Activated CD4-positive, alpha-beta memory T cell treated with anti-CD3 and anti-CD28 coated beads for 36 hours (primary cell): ENCODE measurements at regions not wholly inside any gene's neighbourhood (a gene's known extent, or its start where the extent isn't known, plus 50 kb on each side); places are given as distances from the start of the nearest gene placed in this dataset.

Source experiments
- CTCF ChIA-PET: fragments of 350-600 bp; sonication (Branson Sonifier 250); formaldehyde crosslinking; loops from one replicate; lab custom pipeline; 2021; ENCODE audit warnings: antibody characterized with exemption, inconsistent platforms; lab: Charles Lee
- POLR2A ChIA-PET: fragments of 350-600 bp; sonication (Branson Sonifier 250); formaldehyde crosslinking; loops from one replicate; lab custom pipeline; 2021; ENCODE audit warnings: antibody characterized with exemption; lab: Charles Lee
- DNase-seq: peaks from one replicate; pipeline ENCODE4 v3.0.0-alpha.2; 2020
- H3K27ac Mint-ChIP-seq: one replicate; pipeline ENCODE4 v1.8.0; 2021; ENCODE audit warnings: mixed read lengths
- H3K27me3 Mint-ChIP-seq: one replicate; pipeline ENCODE4 v1.8.0; 2021; ENCODE audit warnings: mixed read lengths
- H3K36me3 Mint-ChIP-seq: one replicate; pipeline ENCODE4 v1.8.0; 2021; ENCODE audit warnings: mixed read lengths
- H3K4me1 Mint-ChIP-seq: one replicate; pipeline ENCODE4 v1.8.0; 2021; ENCODE audit warnings: low read depth, mixed read lengths
- H3K4me3 Mint-ChIP-seq: one replicate; pipeline ENCODE4 v1.8.0; 2021; ENCODE audit warnings: mild to moderate bottlenecking, mixed read lengths
- H3K9me3 Mint-ChIP-seq: one replicate; pipeline ENCODE4 v1.8.0; 2021; ENCODE audit warnings: mixed read lengths
- intact Hi-C: fragments of 100-400 bp; cut with micrococcal nuclease; formaldehyde crosslinking; loops from one replicate; pipeline ENCODE4 v1.15.1; 2023

DNA sequence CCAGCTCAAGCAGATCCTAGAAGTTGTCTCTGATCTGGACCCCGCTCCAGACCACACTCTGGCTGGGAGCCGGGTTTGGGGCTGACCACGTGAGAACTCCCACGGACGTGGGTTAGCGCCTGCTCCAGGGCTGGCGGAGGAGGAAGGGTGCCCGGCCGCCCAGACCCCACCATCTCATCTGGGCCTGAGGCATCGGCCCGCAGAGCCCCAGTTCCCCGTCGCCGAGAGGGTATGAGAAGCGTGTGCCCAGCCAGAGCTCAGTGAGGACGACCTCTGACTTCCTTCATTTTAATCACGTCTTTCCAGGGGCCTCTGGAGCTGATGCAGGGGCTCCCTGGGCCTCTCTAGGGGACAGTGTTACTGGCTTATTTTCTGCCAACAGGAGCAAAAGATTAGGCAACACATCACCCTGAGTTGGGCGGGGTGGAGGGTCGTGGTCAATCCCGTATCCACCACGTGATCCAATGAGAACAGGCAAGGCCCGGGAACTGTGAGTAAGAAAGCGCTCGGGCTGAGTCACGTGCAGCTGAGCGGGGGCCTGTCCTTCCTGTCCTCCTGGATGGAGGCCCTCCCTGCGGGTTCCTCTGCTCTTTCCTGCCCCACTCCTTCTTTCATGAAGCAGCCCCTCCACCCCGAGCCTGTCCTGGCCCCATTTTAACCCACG is 81.1 kb downstream of the SIK1 start:
- Mint-ChIP-seq H3K27ac (peak overlapping the region; percentile 18), H3K36me3 (no peaks in the 10 kb centered on the region), H3K27me3 (no peaks in the 10 kb centered on the region), H3K4me3 (no peak overlapping the region), H3K4me1 (peaks cover 6% of the 10 kb centered on the region), H3K9me3 (no peaks in the 10 kb centered on the region)
- intact Hi-C loops, result no loop called here
- DNase-seq, result peak; percentile 78
- ChIA-PET POLR2A (no interaction called here), CTCF (no interaction called here)

- Mint-ChIP-seq H3K4me3 (no peak overlapping the region), H3K27ac (no peak overlapping the region), H3K4me1 (peaks cover 6% of the 10 kb centered on the region), H3K27me3 (no peaks in the 10 kb centered on the region), H3K36me3 (no peaks in the 10 kb centered on the region), H3K9me3 (no peaks in the 10 kb centered on the region)
- CTCF ChIA-PET, result no interaction called here
- intact Hi-C loops, result no loop called here
- POLR2A ChIA-PET, result no interaction called here
- DNase-seq, result no peak
Observed at GRCh38 chr21:43345046-43345745, 81.7 kb downstream of the SIK1 start.

GRCh38 chr21:43343992-43344886 is 82.7 kb downstream of the SIK1 start:
- intact Hi-C loops, result no loop called here
- Mint-ChIP-seq H3K9me3 (no peaks in the 10 kb centered on the region), H3K27ac (no peak overlapping the region), H3K36me3 (no peaks in the 10 kb centered on the region), H3K4me1 (peaks cover 6% of the 10 kb centered on the region), H3K4me3 (no peak overlapping the region), H3K27me3 (no peaks in the 10 kb centered on the region)
- DNase-seq, result no peak
- ChIA-PET POLR2A (no interaction called here), CTCF (no interaction called here)

- Mint-ChIP-seq H3K4me1 (peaks cover 6% of the 10 kb centered on the region), H3K36me3 (no peaks in the 10 kb centered on the region), H3K4me3 (no peak overlapping the region), H3K27ac (no peak overlapping the region), H3K27me3 (no peaks in the 10 kb centered on the region), H3K9me3 (no peaks in the 10 kb centered on the region)
- intact Hi-C loops, result no loop called here
- ChIA-PET CTCF (no interaction called here), POLR2A (no interaction called here)
- DNase-seq, result no peak
Observed at GRCh38 chr21:43343095-43343991, 83.6 kb downstream of the SIK1 start.

- intact Hi-C loops, result no loop called here
- peaks cover 2% of the 10 kb centered on the region for H3K9me3 Mint-ChIP-seq
- ChIA-PET CTCF (no interaction called here), POLR2A (no interaction called here)
- H3K4me3 Mint-ChIP-seq, result no peak overlapping the region
- H3K4me1 Mint-ChIP-seq, result peaks cover 6% of the 10 kb centered on the region
- no peak for DNase-seq
- H3K27me3 Mint-ChIP-seq, result no peaks in the 10 kb centered on the region
- H3K27ac Mint-ChIP-seq, result no peak overlapping the region
- no peaks in the 10 kb centered on the region for H3K36me3 Mint-ChIP-seq
Observed at GRCh38 chr21:43342301-43342881, 84.5 kb downstream of the SIK1 start.

DNA sequence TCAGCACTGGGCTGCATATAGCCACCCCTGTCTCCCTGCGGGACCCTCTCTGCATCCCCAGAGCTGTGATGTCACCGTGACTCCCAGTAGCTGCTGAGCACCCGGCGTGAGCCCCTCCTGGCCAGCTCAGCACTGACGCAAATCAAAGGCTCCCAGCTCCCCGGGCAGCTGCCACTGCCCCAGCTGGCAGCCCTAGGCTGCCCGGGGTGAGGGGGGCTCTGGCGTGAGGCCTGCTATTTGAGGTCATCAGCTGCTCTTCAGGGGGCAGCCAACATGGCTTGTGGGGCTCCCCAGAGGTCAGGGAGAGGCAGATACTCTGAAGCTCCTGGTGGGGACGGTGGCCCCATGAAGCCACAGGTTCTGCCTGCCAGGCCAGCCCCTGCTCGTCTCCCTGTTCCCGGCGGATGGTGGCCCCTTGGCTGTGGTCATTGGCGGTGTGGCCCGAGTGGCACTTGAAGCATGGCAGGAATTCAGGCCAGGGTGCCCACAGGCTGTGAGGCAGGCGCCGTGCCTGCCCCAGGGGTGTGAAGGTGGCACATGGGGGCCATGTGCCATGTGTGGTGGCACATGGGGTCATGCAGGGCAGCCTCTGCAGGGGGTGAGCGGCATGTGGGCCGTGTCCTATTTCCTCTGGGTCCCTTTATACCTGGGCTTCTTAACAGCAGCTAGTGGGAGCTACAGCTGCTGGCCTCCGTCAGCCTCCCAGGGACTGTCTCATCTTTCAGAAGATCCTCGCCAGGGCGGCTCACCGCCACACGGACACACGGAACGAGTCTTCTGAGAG is 85.4 kb downstream of the SIK1 start:
- Mint-ChIP-seq H3K9me3 (peaks cover 2% of the 10 kb centered on the region), H3K4me1 (peaks cover 6% of the 10 kb centered on the region), H3K4me3 (no peak overlapping the region), H3K27ac (no peak overlapping the region), H3K27me3 (no peaks in the 10 kb centered on the region), H3K36me3 (no peaks in the 10 kb centered on the region)
- DNase-seq, result no peak
- ChIA-PET POLR2A (no interaction called here), CTCF (no interaction called here)
- intact Hi-C loops, result no loop called here

GRCh38 chr21:43340491-43341377 is 86.2 kb downstream of the SIK1 start:
- H3K27ac Mint-ChIP-seq, result no peak overlapping the region
- H3K27me3 Mint-ChIP-seq, result no peaks in the 10 kb centered on the region
- no peak for DNase-seq
- ChIA-PET POLR2A (no interaction called here), CTCF (no interaction called here)
- H3K9me3 Mint-ChIP-seq, result peaks cover 2% of the 10 kb centered on the region
- H3K36me3 Mint-ChIP-seq, result no peaks in the 10 kb centered on the region
- intact Hi-C loops, result no loop called here
- peaks cover under 1% of the 10 kb centered on the region for H3K4me1 Mint-ChIP-seq
- no peak overlapping the region for H3K4me3 Mint-ChIP-seq

GRCh38 chr21:43339668-43340067 is 87.3 kb downstream of the SIK1 start:
- Mint-ChIP-seq H3K27ac (no peak overlapping the region), H3K9me3 (peaks cover 2% of the 10 kb centered on the region), H3K4me1 (no peaks in the 10 kb centered on the region), H3K4me3 (no peak overlapping the region), H3K36me3 (no peaks in the 10 kb centered on the region), H3K27me3 (no peaks in the 10 kb centered on the region)
- DNase-seq, result no peak
- CTCF ChIA-PET, result no interaction called here
- POLR2A ChIA-PET, result no interaction called here
- intact Hi-C loops, result no loop called here

GRCh38 chr21:43338951-43339350 is 88.0 kb downstream of the SIK1 start:
- Mint-ChIP-seq H3K27me3 (no peaks in the 10 kb centered on the region), H3K4me1 (no peaks in the 10 kb centered on the region), H3K4me3 (no peak overlapping the region), H3K36me3 (no peaks in the 10 kb centered on the region), H3K9me3 (peaks cover 2% of the 10 kb centered on the region), H3K27ac (no peak overlapping the region)
- ChIA-PET POLR2A (no interaction called here), CTCF (no interaction called here)
- intact Hi-C loops, result no loop called here
- DNase-seq, result no peak

- H3K9me3 Mint-ChIP-seq, result peaks cover 2% of the 10 kb centered on the region
- ChIA-PET CTCF (no interaction called here), POLR2A (interaction anchor here (0.8 kb wide), 1 partner anchor 15 kb away, joined by 4 read pairs; no protein-coding TSS in a partner anchor)
- no peak overlapping the region for H3K4me3 Mint-ChIP-seq
- no peak overlapping the region for H3K27ac Mint-ChIP-seq
- no peaks in the 10 kb centered on the region for H3K36me3 Mint-ChIP-seq
- no peak for DNase-seq
- intact Hi-C loops, result no loop called here
- no peaks in the 10 kb centered on the region for H3K4me1 Mint-ChIP-seq
- H3K27me3 Mint-ChIP-seq, result no peaks in the 10 kb centered on the region
Observed at GRCh38 chr21:43337901-43338655, 88.9 kb downstream of the SIK1 start.
